Thymus (tissue), 11 donors: ENCODE measurements at regions not wholly inside any gene's neighbourhood (a gene's known extent, or its start where the extent isn't known, plus 50 kb on each side); places are given as distances from the start of the nearest gene placed in this dataset.
"Not testable (repeated sequence)": the region's sequence is repeated elsewhere in the genome, so short reads cannot be mapped to it uniquely, and the experiment has no call there.

Experiments used
- DNase-seq, 9 donors: peaks; one replicate each; pipeline ENCODE4 v3.0.0-alpha.2; 2013; ENCODE audit warnings: low spot score in 9 of 9, low read depth in 6 of 9, missing footprints in 1 of 9
- H3K27ac ChIP-seq, 2 donors: one replicate each; pipeline ENCODE4 v1.5.1; 2013; ENCODE audit warnings: control low read depth in 1 of 2, low read depth in 1 of 2, low read length in 1 of 2, mild to moderate bottlenecking in 1 of 2, moderate library complexity in 1 of 2
- H3K27me3 ChIP-seq, 2 donors: one replicate each; pipeline ENCODE4 v1.5.1; 2013; ENCODE audit warnings: low read length in 1 of 2; ENCODE audit not compliant: control insufficient read depth in 2 of 2, insufficient read depth in 1 of 2
- H3K36me3 ChIP-seq, 2 donors: one replicate each; pipeline ENCODE4 v1.5.1; 2013; ENCODE audit warnings: low read length in 1 of 2, mild to moderate bottlenecking in 1 of 2, moderate library complexity in 1 of 2; ENCODE audit not compliant: control insufficient read depth in 2 of 2, insufficient read depth in 2 of 2
- H3K4me1 ChIP-seq, 2 donors: one replicate each; pipeline ENCODE4 v1.5.1; 2013; ENCODE audit warnings: low read length in 2 of 2; ENCODE audit not compliant: control insufficient read depth in 2 of 2, insufficient read depth in 2 of 2
- H3K4me3 ChIP-seq, 2 donors: one replicate each; pipeline ENCODE4 v1.5.1; 2013; ENCODE audit warnings: low read length in 2 of 2, control low read depth in 1 of 2, mild to moderate bottlenecking in 1 of 2
- H3K9me3 ChIP-seq, 2 donors: one replicate each; pipeline ENCODE4 v1.5.1; 2013; ENCODE audit warnings: low read length in 1 of 2, mild to moderate bottlenecking in 1 of 2; ENCODE audit not compliant: control insufficient read depth in 2 of 2, insufficient read depth in 1 of 2
- WGBS: extraction: QIAGEN DNeasy Blood & Tissue Kit; methylation state at CpG from one replicate; pipeline ENCODE4 v1.1.7; 2013; 5-methylcytosine and 5-hydroxymethylcytosine counted together
- donor health status: healthy.

- not testable (repeated sequence) for H3K27ac ChIP-seq, DNase-seq, H3K36me3 ChIP-seq, H3K4me1 ChIP-seq, H3K4me3 ChIP-seq, H3K27me3 ChIP-seq, H3K9me3 ChIP-seq
- WGBS, result 93% methylated on average over 12 of the region's 12 CpGs
These were observed 99.6 kb upstream of the CHD2 start for GRCh38 chr15:92800416-92801055.

DNA sequence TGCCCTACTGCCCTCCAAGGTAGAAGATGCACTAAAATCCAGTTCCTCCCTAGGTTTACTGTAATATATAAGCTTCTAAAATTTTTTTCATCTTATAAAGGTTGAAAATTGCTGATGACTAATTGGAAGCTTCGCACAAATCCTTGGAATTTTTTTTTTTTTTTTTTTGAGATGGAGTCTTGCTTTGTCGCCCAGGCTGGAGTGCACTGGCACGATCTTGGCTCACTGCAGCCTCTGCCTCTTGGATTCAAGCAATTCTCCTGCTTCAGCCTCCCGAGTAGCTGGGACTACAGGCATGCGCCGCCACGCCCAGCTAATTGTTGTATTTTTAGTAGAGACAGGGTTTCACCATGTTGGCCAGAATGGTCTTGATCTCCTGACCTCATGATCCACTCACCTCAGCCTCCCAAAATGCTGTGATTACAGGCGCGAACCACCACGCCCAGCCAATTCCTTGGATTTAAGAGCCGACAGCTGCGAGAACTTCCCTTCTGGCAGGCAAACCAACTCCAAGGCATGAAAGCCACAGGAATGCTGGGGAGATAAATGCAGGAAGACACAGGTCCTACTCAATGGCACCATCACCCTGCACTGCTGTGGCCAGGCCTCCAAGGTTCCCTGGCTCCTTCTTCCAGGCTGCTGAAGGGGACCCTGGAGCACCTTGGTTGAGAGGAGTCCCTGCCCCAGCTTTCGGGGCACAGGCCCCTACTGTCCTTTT lies 98.9 kb upstream of the CHD2 start:
- H3K4me1 ChIP-seq, H3K27me3 ChIP-seq, DNase-seq, H3K4me3 ChIP-seq, H3K27ac ChIP-seq, H3K36me3 ChIP-seq, H3K9me3 ChIP-seq: not testable (repeated sequence)
- 98% methylated on average over 13 of the region's 13 CpGs for WGBS

GRCh38 chr15:92801774-92802464 lies 98.2 kb upstream of the CHD2 start:
- Histone ChIP-seq H3K36me3 (no peaks in the 10 kb centered on the region), H3K27me3 (no peaks in the 10 kb centered on the region), H3K4me3 (no peak overlapping the region), H3K27ac (no peak overlapping the region), H3K9me3 (no peaks in the 10 kb centered on the region), H3K4me1 (peaks cover 4 to 9% of the 10 kb centered on the region in 2 donors)
- no peak for DNase-seq
- WGBS, result 95% methylated on average over 5 of the region's 5 CpGs

GRCh38 chr15:92803536-92803851 lies 96.6 kb upstream of the CHD2 start:
- Histone ChIP-seq H3K9me3 (no peaks in the 10 kb centered on the region), H3K4me1 (peaks cover 10 to 13% of the 10 kb centered on the region in 2 donors), H3K36me3 (no peaks in the 10 kb centered on the region), H3K4me3 (no peak overlapping the region), H3K27me3 (no peaks in the 10 kb centered on the region), H3K27ac (peak overlapping the region; percentile 36 to 68)
- 91% methylated on average over 1 of the region's 1 CpG for WGBS
- DNase-seq, result no peak

DNA sequence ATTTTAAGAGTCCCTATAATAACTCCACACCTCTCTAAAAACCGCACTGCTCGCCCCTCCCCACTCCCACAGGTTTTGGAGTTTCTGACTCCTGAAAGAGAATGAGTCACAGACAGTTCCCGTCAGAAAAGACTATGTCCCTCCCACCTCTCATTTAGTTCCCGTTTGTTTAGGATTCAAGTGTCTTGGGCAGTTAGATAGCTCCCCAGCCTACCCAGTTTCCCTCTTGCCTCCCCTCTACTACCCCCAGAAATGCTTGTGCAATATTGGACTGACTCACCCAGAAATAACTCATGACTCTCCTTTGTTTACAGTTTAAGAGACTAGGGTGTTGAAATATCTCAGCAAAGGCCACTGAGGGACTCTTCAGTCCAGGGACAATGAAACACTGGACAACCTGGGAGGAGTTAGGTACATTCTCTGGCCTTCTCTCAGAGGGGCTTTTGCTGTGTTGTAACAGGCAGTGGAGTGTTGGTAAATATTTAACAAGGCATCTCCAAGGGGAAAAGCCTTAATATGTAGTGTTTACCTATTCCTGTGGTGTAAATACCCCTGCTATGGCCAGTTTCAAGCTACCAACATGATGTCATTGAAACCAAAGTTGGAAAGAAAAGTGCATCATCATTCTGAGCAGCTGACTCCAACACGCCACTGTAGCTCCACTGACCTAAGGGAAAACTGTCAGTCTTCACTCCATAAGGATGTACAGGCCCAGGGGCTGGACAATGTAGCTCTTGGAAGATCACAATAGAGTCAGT lies 96.1 kb upstream of the CHD2 start:
- 92% methylated on average over 5 of the region's 5 CpGs for WGBS
- Histone ChIP-seq H3K4me3 (no peak overlapping the region), H3K27ac (peak overlapping the region; percentile 64 to 68), H3K9me3 (no peaks in the 10 kb centered on the region), H3K4me1 (peaks cover 10 to 13% of the 10 kb centered on the region in 2 donors), H3K27me3 (no peaks in the 10 kb centered on the region), H3K36me3 (no peaks in the 10 kb centered on the region)
- peak in 1 of 9 donors; percentile 48 for DNase-seq

DNA sequence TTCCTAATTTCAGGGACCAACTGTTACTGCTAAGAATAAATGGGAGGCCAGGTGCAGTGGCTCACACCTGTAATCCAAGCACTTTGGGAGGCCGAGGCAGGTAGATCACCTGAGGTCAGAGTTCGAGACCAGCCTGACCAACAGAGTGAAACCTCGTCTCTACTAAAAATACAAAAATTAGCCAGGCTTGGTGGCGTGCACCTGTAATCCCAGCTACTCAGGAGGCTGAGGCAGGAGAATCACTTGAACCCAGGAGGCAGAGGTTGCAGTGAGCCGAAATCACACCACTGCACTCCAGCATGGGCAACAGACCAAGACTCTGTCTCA lies 95.6 kb upstream of the CHD2 start:
- WGBS, result 98% methylated on average over 5 of the region's 5 CpGs
- Histone ChIP-seq H3K4me1 (peaks cover 10 to 13% of the 10 kb centered on the region in 2 donors), H3K27ac (peak overlapping the region; percentile 45 to 64)
- H3K4me3 ChIP-seq, DNase-seq, H3K9me3 ChIP-seq, H3K27me3 ChIP-seq, H3K36me3 ChIP-seq: not testable (repeated sequence)

GRCh38 chr15:92805080-92805690 lies 94.9 kb upstream of the CHD2 start:
- H3K27ac ChIP-seq, result peak overlapping the region in 1 of 2 donors; percentile 15
- H3K4me3 ChIP-seq, result no peak overlapping the region
- WGBS, result 96% methylated on average over 10 of the region's 10 CpGs
- H3K4me1 ChIP-seq, result peaks cover 10 to 18% of the 10 kb centered on the region in 2 donors
- DNase-seq, result no peak
- H3K9me3 ChIP-seq, result no peaks in the 10 kb centered on the region
- H3K27me3 ChIP-seq, result no peaks in the 10 kb centered on the region
- no peaks in the 10 kb centered on the region for H3K36me3 ChIP-seq

DNA sequence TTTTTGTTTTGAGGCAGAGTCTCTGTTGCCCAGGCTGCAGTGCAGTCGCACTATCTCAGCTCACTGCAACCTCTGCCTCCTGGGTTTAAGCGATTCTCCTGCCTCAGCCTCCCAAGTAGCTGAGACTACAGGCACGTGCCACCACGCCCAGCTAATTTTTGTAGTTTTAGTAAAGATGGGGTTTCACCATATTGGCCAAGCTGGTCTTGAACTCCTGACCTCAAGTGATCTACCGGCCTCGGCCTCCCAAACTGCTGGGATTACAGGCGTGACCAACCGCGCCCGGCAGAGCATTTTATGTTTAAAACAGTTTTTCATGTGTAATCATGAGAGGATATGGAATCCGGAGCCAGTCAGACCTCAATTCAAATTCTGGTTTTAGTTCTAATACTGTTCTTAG lies 94.0 kb upstream of the CHD2 start:
- 98% methylated on average over 11 of the region's 11 CpGs for WGBS
- H3K4me1 ChIP-seq, result peaks cover 16 to 26% of the 10 kb centered on the region in 2 donors
- not testable (repeated sequence) for H3K36me3 ChIP-seq, H3K4me3 ChIP-seq, DNase-seq, H3K9me3 ChIP-seq, H3K27me3 ChIP-seq
- H3K27ac ChIP-seq, result peak overlapping the region in 1 of 2 donors; percentile 31
